ENCODE measurements at regions not wholly inside any gene's neighbourhood (a gene's known extent, or its start where the extent isn't known, plus 50 kb on each side); places are given as distances from the start of the nearest gene placed in this dataset.

- DNase-seq (ENCODE audit: low spot score), result no peak
These were observed 195.8 kb downstream of the PTEN start for GRCh38 chr10:88059190-88059589.

DNA sequence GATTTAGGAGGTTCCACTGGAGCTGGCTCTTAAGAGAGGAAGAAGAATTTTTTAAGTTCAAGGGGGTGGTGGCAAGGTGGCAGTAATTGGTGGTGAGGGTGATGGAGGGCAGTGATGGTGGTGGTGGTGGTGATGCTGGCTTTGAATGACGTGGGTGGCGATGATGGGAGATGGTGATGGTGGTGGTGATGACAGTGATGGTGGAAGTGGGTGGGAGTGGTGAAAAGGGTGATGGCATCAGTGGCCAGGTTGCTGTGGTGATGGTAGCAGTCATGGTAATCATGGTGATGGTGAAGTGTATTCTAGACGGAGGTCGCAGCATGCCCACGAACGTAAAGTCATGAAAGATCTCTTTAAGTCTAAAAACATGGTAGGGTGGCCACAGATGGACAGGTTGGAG is 197.3 kb downstream of the PTEN start:
- no peak for DNase-seq (ENCODE audit: low spot score)

- no peak for DNase-seq (ENCODE audit: low spot score)
These were observed 199.0 kb downstream of the PTEN start for GRCh38 chr10:88062385-88062784.

- DNase-seq (ENCODE audit: low spot score), result no peak
These were observed 199.5 kb downstream of the PTEN start for GRCh38 chr10:88062798-88063472.

- DNase-seq (ENCODE audit: low spot score), result no peak
These were observed 200.6 kb downstream of the PTEN start for GRCh38 chr10:88063861-88064557.

DNA sequence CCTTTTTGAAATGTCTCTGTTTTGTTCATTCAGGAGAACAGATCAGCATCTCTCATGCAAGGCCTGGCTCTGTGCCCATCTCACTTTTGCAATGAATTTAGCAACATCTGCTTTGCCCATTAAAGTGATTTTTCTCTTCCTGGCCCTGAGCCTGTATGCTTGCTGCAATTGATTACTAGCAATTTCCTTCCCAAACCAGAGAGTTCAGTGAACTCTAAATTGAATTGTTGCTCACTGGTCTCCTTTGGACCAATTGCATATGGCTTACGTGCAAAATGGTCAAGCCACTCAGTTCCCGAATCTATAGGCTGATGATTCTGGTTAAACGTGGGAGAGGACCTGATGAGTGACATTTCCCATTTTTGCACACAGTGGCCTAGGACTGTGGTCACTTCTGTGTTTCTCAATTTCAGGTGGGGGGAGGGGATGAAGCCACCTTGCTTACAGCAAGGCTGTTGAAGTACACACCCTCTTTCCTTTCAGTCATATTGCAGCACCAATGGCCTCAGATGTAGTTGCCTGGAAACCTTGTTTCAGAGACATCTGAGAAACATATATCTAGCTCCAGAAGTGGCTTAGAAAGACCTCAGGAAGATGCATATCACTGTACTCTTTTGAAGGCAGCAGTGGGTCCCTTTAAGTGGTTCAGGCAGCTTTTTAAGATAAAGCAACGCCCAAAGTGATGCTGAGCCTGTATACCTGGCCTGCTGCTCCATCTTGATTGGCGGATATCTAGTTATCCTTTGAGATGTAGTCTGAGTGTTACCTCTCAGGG is 201.4 kb downstream of the PTEN start:
- peak; percentile 65 for DNase-seq (ENCODE audit: low spot score)

- DNase-seq (ENCODE audit: low spot score), result no peak
These were observed 202.1 kb downstream of the PTEN start for GRCh38 chr10:88065383-88066049.

GRCh38 chr10:88066319-88066718 is 202.9 kb downstream of the PTEN start:
- DNase-seq (ENCODE audit: low spot score), result no peak

DNA sequence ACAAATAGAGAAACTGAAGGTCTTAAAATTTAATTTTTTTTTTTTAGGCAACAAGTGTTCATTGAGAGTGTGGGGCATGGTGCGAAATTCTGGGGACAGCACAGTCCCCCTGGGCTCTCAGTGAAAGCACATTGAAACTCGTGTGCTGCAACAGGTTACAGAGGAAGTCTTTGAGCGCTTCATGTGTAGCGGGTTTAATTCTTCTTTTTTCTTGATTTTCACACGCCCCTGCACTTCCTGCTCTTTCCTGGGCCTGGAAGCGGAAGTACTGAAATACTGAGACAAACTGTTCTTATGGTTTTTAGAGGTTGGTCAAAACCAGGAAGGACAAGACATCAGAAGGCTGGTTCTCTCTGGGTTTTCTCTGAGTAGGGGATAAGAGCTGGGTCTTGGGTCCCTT is 203.5 kb downstream of the PTEN start:
- DNase-seq (ENCODE audit: low spot score), result no peak

DNA sequence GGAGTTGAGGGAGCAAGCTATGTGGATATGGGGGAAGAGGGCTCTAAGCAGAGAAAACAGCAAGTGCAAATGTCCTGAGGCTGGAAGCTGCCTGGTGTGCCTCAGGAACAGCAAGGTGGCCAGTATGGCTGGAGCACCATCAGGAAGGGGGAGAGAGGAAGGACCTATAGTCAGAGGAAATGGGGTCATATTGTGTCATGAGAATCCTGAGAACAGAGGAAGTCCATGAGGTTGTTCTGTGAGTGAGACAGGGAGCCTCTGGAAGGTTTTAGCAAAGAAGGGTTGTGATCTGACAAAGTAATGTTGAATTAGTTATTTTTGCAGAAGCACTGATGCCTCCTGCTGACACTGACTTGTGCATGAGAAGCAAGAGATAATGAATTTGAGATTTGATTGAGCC is 204.3 kb downstream of the PTEN start:
- no peak for DNase-seq (ENCODE audit: low spot score)

GRCh38 chr10:88069338-88069737 is 205.9 kb downstream of the PTEN start:
- no peak for DNase-seq (ENCODE audit: low spot score)

- DNase-seq (ENCODE audit: low spot score), result no peak
These were observed 206.9 kb downstream of the PTEN start for GRCh38 chr10:88070080-88070880.

- DNase-seq (ENCODE audit: low spot score), result no peak
These were observed 208.5 kb downstream of the PTEN start for GRCh38 chr10:88071879-88072278.

DNA sequence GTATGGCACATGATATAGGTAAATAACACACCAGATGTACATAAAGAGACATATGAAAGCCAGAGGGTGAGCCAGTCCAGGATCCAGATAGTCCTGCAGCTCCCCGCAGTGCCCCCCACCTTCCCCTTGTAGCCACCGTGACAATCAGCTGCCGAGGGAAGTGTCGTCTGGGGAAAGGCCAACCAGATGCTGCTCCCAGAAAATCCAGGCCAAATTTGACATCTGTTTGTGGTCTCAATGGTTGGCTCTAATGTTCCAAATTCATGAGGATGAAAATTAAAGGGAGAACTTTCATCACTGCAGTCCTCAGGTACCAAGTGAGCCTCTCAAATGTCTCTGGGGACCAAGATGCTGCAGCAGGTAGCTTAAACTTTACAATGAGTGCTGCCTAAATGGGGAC is 210.3 kb downstream of the PTEN start:
- DNase-seq (ENCODE audit: low spot score), result no peak

- DNase-seq (ENCODE audit: low spot score), result no peak
These were observed 211.5 kb downstream of the PTEN start for GRCh38 chr10:88074971-88075370.

GRCh38 chr10:88076027-88076880 is 212.8 kb downstream of the PTEN start:
- no peak for DNase-seq (ENCODE audit: low spot score)

- no peak for DNase-seq (ENCODE audit: low spot score)
These were observed 214.6 kb downstream of the PTEN start for GRCh38 chr10:88077977-88078376.

GRCh38 chr10:88080213-88080612 is 216.8 kb downstream of the PTEN start:
- no peak for DNase-seq (ENCODE audit: low spot score)

DNA sequence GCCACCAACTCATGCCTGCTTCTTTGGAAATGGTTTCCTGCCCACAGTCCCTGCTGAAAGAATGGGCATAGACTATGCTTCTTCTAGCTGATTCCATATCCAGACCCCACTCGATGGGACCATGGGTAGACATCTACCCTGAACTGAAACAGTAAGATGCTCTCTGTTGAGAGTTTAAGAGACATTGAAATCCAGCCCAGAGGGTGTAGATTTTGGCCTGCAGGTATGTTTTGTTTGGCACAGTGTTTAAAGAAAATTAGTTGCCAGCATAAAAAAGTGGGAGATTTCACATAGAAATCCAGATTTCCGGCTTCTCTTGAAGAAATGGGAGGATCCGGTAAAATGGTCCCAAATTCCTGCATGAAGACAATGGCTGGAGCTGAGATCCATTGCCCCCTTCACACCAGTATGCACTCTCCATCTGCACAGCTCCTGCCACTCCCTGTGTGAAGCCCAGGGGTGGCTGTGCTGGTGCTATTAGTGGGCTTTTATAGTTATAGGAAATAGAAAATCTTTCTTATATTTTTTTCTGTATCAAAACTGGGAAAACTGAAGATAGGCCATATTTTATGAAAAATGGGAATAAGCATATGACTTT is 218.1 kb downstream of the PTEN start:
- no peak for DNase-seq (ENCODE audit: low spot score)

DNA sequence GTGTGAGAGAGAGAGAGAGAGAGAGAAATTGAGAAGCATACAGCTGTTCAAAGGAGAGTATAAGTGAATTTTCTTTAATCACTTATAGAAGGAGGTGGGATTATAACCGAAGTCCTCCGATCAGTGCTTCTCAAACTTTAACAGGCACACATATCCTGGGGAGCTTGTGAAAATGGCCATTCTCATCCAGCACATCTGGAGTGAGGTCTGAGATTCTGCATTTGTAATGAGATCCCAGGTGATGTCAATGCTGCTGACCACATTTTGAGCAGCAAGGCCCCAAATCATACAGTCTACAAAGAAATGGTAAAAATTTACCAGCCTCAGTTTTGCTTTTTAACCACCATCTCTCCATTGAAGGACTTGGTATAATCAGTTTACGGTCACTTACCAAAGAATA is 219.0 kb downstream of the PTEN start:
- DNase-seq (ENCODE audit: low spot score), result no peak

All from SK-N-DZ (cell line).